NCI-H2029 (cell line): ENCODE measurements at regions not wholly inside any gene's neighbourhood (a gene's known extent, or its start where the extent isn't known, plus 50 kb on each side); places are given as distances from the start of the nearest gene placed in this dataset.
A peak's percentile ranks its signal among the peaks of the same experiment; 100 is the strongest.
"Not testable (repeated sequence)": the region's sequence is repeated elsewhere in the genome, so short reads cannot be mapped to it uniquely, and the experiment has no call there.

Source experiments
- DNase-seq: peaks from one replicate; lab custom pipeline; 2025; lab: John Stamatoyannopoulos, UW

GRCh38 chr7:55261386-55261770 lies 103.8 kb upstream of the LANCL2 start:
- DNase-seq, result no peak

- DNase-seq, result not testable (repeated sequence)
Observed at GRCh38 chr7:55265328-55265727, 99.8 kb upstream of the LANCL2 start.

GRCh38 chr7:55265836-55266642 lies 99.1 kb upstream of the LANCL2 start:
- DNase-seq, result peak; percentile 55

- DNase-seq, result no peak
Observed at GRCh38 chr7:55271069-55271626, 94.0 kb upstream of the LANCL2 start.

- DNase-seq, result no peak
Observed at GRCh38 chr7:55271661-55272060, 93.5 kb upstream of the LANCL2 start.

GRCh38 chr7:55272328-55272727 lies 92.8 kb upstream of the LANCL2 start:
- DNase-seq, result no peak

- no peak for DNase-seq
Observed at GRCh38 chr7:55273186-55273980, 91.8 kb upstream of the LANCL2 start.

GRCh38 chr7:55274156-55274555 lies 91.0 kb upstream of the LANCL2 start:
- DNase-seq, result no peak

- no peak for DNase-seq
Observed at GRCh38 chr7:55275291-55276200, 89.6 kb upstream of the LANCL2 start.

- DNase-seq, result no peak
Observed at GRCh38 chr7:55276572-55277295, 88.4 kb upstream of the LANCL2 start.

GRCh38 chr7:55277916-55278315 lies 87.2 kb upstream of the LANCL2 start:
- DNase-seq, result no peak

- no peak for DNase-seq
Observed at GRCh38 chr7:55278321-55278720, 86.8 kb upstream of the LANCL2 start.

- no peak for DNase-seq
Observed at GRCh38 chr7:55279080-55279845, 85.9 kb upstream of the LANCL2 start.

GRCh38 chr7:55280031-55280454 lies 85.1 kb upstream of the LANCL2 start:
- peak; percentile 64 for DNase-seq

GRCh38 chr7:55285665-55286064 lies 79.5 kb upstream of the LANCL2 start:
- DNase-seq, result no peak

- no peak for DNase-seq
Observed at GRCh38 chr7:55286666-55287065, 78.5 kb upstream of the LANCL2 start.

- DNase-seq, result no peak
Observed at GRCh38 chr7:55288070-55288824, 76.9 kb upstream of the LANCL2 start.

- DNase-seq, result no peak
Observed at GRCh38 chr7:55296070-55296469, 69.1 kb upstream of the LANCL2 start.

- no peak for DNase-seq
Observed at GRCh38 chr7:55299273-55299967, 65.7 kb upstream of the LANCL2 start.
